HG03378 (cell line): ENCODE measurements at regions not wholly inside any gene's neighbourhood (a gene's known extent, or its start where the extent isn't known, plus 50 kb on each side); places are given as distances from the start of the nearest gene placed in this dataset.

ENCODE experiments used
- ATAC-seq: cut with Tn5 transposase; IDR thresholded peaks from one replicate; pipeline ENCODE4 v1.9.1; 2021; ENCODE audit warnings: mild to moderate bottlenecking, moderate library complexity; ENCODE audit not compliant: unreplicated experiment

DNA sequence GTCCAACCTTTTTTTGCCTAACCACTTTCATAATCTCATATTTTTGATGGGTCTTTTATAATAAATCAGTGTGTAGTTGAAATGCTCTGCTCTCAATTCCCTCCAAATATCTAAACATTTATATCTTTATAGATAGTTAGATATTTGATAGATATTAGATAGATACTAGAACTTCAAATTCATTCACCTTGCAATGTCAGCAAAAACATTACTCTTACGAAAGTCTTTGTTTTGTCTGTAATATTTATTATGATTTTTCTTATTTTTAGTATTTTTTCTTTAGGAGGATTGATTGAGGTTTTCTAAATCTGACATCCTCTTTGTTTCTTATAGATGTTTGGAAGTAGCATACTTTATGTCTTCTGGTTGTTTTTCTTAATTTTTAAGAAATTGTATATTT, 2563.6 kb downstream of the PCDH7 start:
- no peak for ATAC-seq

DNA sequence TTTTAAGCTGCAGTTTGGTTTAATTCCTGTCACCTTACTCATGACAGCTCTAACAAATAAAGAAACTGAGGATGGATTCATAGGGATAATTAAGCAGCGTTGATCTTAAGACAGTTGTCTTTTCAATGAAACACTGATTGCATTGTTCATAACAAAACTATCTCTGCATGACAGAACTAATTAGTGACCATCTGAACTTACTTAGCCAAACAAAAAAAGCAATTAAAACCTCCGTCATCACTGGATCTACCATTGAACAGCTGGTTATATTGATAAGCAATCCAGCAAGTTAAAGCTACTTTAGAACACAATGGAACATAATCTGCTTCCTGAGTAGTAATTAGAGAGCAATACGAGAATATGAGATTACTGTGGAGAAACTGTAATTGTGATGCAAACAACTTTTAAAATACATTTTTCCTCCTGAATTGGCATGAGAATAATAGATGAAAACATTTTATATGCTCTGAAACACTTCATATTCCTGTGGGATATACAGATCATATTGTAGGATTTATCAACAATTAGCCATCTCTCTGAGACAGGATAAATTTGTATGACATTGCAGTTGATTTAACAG, 2576.8 kb downstream of the PCDH7 start:
- ATAC-seq: no peak

DNA sequence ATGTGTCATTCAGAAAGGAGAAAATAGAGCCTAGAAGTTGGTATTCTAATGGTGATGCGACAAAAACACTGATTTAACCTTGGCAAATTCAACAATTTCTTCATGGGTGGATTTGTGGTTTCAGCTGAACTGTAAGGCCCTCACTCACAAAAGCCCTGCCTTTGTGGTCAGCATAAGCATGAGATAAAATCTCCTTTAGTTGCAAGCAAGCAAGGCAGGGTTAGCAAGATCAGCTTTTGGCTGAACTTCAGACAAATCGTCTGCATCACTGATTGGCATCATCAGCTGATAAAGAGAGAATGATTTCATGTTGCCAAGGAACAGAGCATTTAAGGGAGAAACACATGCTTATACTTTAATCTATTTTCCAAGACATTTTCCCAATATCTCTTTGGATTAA, 2582.2 kb downstream of the PCDH7 start:
- no peak for ATAC-seq

DNA sequence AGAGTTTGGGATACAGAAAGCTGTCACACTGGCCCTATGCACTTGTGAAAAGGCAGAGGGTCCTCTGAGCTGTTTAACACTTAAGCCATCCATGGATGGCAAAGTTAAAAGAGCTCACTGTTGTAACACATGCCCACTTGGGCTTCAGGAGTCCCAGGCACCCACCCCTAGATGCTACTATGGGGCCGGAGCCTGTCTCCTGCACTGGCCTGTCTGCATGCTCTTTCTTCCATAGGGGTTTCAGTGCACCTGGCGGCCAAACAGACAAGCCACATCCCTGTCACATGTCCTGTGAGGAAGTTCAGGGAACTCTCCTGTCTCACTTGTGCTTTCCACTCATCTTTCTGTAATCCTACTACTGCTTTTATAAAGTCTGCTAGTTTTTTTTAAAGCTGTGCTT, 2586.0 kb downstream of the PCDH7 start:
- ATAC-seq: no peak

DNA sequence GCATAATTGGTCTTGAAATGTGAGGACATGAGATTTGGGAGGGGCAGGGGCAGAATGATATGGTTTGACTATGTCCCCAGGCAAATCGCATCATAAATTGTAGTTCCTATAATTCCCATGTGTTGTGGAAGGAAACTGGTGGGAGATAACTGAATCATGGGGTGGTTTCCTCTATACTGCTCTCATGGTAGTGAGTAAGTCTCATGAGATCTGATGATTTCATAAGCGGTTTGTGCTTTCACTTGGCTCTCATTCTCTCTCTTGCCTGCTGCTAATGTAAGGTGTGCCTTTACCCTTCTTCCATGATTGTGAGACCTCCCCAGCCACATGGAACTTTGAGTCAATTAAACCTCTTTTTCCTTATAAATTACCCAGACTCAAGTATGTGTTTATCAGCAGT, 2595.9 kb downstream of the PCDH7 start:
- no peak for ATAC-seq

DNA sequence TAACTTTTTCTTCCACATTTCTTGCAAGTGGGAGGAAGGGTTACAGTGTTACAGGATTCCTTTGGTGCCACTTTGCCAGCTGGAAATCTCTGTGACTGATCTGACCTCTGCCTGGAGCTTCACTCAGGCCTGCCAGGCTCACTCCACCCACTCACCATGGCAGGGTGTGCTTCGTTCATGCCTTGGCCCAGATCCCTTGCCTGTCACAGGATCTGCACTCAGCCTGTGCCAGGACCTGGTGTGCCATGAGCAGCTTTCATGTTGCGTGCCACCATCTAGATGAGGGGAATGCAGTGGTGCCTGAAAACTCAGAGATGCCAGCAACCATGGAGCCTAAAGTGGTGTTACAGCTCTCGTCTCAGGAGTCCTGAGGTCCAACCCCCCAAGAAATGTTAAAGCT, 2596.4 kb downstream of the PCDH7 start:
- no peak for ATAC-seq

DNA sequence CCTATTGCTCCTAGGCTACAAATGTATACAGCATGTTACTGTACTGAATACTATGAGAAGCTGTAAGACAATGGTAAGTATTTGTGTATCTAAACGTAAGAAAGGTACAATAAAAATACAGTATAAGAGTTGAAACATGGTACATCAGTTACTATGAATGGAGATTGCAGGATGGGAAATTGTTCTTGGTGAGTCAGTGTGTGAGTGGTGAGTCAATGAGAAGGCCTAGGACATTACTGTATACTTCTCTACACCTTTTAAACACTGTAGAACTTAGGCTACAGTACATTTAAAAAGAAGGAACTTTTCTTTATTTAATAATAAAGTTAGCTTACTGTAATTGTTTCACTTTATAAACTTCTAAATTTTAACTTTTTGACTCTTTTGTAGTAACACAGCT, 2603.2 kb downstream of the PCDH7 start:
- ATAC-seq: no peak

DNA sequence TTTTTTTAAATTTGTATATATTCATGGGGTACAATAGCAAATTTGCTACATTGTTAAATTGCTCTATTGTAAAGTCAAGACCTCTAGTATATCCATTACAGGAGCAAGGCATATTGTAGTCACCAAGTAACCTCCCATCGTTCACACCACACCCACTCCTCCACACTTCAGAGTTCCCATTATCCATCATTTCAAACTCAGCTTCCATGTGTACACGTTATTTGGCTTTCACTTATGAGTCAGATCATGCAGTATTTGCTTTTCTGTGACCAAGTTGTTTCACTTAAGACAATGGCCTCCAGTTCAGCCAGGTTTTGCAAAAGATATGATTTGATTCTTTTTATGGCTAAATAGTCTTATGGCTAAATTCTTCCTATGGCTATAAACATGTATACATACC, 2614.2 kb downstream of the PCDH7 start:
- no peak for ATAC-seq

DNA sequence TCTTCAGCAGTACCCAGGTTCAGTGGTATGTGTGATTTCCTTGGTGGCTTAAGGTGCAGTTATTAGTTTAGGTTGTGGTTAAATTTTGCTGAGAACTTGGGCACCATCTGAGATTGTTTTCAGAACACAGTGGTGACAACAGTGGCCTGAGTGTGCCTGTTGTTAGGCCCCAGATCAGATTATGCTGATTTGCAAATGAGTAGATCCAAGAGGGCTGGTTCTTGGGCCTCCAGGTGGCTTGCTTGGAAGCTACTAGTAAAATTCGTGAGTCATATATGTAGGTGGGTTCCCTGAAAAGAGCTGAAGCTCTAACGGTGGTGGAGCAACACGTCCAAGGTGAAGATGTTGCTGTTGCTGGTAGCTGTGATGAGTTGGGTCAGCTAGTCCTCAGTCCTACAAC, 2619.6 kb downstream of the PCDH7 start:
- no peak for ATAC-seq

DNA sequence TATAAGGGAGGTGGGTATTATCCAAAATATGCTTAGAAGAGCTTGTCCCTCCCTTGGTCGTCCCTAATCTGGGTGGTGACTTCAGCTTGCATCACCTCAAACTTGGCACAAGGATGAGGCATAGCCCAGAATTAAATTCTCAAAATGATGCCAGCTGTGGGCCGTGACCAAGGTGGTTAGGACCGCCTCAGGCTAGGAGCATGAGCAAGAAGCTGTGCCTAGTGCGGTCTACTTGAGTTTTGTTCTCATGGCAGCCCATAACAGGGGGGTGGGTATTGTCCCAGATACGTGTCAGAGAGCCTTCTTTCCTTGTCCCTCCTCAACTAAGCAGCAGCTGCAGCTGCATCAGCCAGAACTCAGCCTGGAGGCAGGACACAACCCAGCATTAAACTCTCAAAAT, 2620.0 kb downstream of the PCDH7 start:
- no peak for ATAC-seq

DNA sequence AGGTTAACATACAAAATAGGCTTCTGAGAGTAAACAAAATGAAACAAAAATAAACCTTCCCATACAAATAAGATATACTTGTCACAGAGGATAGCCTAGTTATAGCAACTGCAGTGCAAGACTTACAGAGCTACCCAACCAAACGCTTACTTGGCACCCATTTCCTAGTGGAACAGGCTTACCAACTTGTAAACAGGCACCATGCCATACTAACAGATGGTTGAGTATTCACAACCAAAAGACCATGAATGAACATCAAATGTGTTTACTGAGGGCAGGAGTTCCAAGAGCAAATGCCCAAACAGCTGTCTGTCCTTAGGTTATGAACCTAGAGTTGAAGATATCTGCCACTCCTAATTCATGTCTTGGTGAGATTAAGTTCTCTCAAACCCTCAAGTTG, 2629.2 kb downstream of the PCDH7 start:
- ATAC-seq: no peak

DNA sequence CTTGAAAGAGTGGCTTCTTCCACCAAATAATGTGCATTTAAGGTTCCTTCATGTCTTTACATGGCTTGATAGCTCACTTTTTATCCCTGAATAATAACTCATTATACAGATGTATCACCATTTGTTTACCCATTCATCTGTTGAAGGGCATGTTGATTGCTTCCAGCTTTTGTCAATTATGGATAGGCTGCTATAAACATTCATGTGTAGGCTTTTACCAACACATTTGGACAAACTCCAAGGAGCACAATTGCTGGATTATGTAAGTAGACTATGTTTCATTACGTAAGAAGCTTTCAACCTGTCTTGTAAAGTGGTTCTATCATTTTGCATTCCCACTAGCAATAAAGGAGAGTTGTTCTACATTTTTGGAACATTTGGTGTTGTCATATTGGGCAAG, 2637.0 kb downstream of the PCDH7 start:
- ATAC-seq: no peak

DNA sequence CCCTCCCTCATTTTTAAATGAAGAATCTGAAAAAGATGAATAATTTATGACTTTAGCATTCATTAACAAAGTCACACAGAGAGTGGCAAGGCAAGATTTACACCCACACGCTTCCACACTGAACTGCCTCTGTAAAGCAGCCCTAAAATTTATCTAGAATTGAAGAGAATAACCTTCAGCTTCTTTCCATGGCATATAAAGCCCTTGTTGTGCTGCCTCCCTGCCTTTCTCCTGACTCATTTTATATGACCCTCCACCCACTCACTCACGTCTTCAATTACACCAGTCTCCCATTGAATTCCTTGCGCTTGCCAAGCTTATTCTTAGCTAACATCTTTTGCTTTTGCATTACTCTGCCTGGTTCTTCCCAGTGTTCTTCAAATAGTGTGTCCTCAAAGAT, 2649.3 kb downstream of the PCDH7 start:
- no peak for ATAC-seq

DNA sequence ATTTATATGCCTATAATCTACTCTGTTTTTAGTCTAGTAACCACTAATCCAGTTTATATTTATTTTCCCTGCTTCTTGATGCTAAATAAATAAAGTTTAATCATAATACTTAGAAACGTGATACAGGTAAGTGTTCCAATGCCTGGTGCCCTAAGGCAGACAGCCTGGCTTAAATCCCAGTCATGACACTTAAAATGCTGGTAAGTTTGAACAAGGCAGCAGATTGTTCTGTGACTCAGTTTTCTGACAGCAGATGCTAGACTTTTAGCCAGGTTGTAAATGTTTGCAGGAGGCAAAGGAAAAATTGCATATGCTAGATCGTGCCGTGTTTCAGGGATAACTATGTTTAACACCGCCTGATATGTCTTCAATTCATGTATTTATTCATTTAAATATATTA, 2661.6 kb downstream of the PCDH7 start:
- ATAC-seq: no peak

DNA sequence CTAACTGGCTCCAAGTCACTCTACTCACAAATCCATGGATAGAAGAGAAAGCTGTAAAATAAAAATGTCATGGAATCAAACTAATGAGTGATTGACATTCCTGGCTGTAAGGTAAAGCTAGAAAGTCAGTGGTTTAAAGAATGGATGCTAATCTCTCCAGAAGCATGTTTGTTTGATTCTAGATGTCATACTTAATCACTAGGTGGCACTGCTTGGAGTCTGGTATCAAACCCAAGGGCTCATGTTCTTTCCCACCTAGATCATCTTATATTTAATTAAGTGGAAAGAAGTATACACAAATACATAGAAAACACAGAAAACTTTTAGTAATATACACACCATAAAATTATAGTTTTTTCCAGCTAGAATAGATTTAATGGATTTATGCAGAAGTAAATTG, 2666.6 kb downstream of the PCDH7 start:
- no peak for ATAC-seq

DNA sequence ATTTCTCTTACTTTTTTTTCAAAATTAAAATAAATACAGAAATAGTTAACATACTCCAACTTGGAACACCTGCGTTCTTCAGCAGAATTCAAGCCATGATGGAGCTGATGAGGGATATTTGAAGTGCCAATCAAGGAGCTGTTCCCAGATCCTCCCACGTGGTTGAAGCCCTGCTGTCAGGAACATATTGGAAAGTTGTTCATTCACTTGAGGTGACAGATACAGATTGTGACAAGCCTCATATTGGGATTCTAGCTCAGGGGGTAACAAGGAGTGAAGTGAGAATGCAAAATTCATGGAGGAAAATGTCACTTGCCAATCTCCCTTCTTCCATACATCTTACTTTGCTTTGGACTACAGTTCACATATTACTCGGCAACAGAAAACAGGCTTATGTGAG, 2670.8 kb downstream of the PCDH7 start:
- no peak for ATAC-seq

DNA sequence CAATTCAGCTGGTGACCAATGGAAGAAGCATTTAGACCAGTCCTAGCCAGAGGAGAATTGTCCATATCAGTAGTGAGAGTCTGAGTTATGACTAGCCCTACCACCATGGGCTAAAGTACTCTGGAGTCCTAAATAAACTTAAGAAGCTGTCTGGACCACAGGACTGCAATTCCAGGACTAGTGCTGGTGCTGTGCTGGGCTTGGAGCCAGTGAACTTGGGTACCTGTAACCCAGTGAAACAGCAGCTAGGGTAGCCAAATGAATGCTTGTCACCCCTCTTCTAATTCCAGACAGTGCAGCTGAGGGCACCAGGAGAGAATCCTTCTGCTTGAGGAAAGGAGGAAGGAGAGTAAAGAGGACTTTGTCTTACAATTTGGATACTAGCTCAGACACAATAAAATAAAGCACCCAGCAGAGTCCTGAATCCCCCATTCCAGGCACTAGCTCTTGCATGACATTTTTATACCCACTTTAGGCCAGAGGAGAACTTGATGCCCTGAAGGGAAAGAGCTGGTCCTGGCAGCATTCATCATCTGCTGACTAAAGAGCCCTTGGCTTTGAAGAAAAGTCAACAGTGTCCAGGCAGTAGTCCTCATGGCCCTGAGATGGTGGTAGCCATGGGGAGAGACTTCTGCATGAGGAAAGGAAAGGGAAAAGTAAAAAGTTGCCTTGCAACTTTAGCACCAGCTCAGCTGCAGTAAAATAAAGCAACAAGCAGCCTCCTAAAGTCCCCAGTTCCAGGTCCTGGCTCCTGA, 2675.7 kb downstream of the PCDH7 start:
- ATAC-seq: no peak

DNA sequence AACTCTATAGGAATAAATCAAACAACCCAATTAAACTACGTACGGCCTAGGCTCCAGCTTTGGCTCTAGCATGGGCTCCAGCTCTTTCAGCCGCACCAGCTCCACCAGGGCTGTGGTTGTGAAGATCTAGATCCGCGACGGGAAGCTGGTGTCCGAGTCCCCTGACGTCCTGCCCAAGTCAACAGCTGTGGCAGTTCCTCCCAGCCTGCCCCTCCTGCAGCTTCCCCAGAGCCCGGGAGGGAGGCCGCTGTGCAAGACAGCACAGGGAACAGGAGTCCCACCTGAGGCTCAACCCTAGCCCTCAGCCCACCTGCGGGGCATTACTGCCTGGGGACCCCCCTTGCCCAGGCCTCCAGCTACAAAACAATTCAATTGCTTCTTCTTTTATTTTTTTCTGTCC, 2680.3 kb downstream of the PCDH7 start:
- ATAC-seq: no peak

DNA sequence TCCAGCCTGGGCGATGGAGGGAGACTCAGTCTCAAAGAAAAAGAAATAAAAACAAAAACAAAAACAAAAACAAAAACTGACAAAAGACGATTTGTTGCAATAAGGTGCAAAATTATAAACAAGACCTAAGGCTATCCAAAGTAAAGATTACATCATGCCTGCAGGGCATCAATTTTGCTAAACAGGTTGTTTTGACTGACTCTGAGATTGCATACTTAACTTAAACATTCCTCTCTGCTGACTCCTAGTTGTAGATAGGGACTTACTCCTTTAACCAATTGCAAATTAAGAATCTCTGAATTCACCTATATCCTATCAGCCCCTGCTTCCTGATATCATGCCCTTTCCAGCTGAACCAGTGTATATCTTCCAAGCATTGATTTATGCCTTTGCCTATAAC, 2687.3 kb downstream of the PCDH7 start:
- ATAC-seq: no peak

DNA sequence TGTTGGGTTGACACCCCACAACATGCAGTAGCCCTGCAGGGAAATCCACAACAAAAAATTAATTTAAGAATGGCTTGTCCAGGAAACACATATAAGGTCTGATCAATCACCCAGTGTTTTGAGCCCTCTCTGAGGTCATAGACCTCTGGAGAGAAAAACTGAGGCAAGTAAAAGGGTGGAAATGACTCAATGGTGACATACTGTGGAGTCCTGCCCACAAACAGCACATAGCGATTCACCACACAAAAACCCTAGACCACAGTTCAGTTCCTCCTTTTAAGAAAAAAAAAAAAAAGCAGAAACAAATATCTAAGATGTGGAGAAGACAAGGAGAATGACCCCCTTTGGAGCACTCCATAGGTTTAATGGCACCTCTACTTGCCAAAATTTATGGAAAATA, 2691.0 kb downstream of the PCDH7 start:
- ATAC-seq: no peak

DNA sequence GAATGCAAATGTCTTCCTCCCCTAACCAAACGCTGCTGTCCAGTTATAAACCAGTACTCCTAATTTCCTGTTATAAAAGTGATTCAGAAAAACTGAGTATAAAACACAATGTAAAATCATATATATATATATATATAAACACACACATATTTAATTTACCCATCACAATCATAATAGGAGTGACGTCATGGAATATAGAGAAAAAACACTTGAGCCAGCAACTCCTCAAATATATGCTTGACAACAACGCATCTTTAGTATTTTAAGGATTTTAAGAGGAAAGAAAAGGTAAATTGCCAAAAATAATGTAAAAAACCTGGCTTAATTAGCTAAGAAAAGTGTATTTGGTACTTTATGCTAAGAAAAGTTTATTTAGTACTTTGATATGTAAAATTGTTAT, 2701.7 kb downstream of the PCDH7 start:
- ATAC-seq: no peak

DNA sequence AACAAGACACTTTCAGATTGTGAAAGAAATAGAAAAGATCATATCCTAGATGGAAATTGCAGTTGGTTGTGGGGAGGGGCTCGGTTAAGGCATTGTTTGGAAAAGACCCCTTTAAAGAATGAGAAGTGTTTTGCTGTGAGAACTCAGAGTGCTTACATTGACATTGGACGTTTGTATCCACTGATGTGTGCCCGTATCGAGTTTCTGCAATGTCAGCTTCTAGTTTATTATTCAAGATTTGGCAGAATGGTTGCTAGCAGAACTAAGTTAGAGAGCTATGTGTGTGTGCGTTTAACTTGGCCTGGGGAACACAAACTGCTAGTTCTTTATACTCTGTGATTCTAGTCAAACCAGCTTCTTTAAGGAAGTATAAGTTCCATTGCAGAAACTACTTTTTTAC, 2702.5 kb downstream of the PCDH7 start:
- no peak for ATAC-seq

DNA sequence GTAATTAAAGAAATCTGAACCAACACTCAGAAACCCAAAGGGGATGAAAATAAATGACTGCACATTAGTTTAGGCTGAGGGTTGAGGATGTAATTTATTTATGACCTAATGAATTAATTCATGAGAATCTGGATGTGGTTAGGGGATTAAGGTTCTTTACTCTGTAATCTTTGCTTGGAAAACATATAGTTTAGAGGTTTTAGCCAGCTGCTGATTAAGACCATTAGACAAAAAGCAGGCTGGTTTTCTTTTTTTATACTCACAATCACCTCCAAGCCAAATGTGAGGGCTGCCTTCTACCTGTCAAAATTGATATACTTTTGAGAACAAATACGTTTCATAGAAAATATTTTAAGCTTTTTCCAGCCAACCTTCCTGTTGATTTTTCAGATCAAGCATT, 2705.8 kb downstream of the PCDH7 start:
- ATAC-seq: no peak
